GM21360 (cell line): ENCODE measurements at regions not wholly inside any gene's neighbourhood (a gene's known extent, or its start where the extent isn't known, plus 50 kb on each side); places are given as distances from the start of the nearest gene placed in this dataset.
"Not testable (repeated sequence)": the region's sequence is repeated elsewhere in the genome, so short reads cannot be mapped to it uniquely, and the experiment has no call there.

Source experiments
- ATAC-seq: cut with Tn5 transposase; IDR thresholded peaks from one replicate; pipeline ENCODE4 v1.9.1; 2021; ENCODE audit warnings: mild to moderate bottlenecking, moderate library complexity; ENCODE audit not compliant: unreplicated experiment

DNA sequence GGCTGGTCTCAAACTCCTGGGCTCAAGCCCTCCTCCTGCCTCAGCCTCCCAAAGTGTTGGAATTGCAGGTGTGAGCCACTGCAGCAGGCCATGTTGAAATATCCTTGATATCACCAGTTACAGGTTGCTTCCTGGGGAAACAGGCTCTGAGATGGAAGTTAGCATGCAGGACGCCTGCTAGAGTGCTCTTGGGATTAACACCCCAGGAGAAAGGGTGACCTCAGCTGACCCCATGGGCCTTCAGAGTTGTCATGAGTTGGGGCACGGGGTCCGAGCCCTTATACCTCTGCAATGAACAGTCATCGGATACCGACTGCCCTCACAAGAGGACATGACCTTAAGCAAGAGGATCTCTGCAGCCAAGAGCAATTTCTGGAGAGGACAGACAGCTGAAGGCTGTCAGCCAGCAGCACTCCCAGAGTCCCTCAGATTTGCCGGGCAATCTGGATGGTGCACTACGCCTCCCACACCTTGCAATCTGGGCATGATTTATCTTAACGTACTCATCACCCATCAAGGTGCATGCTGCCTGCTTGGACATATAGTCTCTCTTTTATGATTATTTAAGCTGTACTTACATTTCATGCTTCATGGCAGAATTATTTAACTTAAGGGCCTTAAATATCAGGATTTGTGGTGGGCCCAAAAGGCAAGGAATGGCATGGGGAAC lies 134.6 kb downstream of the ADSS2 start:
- ATAC-seq = no peak

DNA sequence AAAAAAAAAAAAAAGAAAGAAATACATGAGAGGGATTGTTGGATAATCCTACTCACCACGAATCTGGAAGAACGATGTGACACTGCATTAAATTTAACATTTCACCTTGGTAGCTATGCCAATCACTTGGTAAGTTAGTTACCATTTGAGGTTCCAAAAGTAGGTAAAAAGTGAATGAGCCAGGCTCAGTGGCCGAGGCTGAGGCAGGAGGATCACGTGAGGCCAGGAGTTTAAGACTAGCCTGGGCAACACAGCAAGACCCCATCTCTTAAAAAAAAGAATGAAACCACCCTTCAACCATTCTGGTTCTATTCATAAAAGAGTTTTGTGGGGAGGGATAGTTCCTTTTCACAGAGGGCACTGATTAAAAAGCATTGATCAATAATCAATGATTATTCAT lies 133.6 kb downstream of the ADSS2 start:
- ATAC-seq = no peak

DNA sequence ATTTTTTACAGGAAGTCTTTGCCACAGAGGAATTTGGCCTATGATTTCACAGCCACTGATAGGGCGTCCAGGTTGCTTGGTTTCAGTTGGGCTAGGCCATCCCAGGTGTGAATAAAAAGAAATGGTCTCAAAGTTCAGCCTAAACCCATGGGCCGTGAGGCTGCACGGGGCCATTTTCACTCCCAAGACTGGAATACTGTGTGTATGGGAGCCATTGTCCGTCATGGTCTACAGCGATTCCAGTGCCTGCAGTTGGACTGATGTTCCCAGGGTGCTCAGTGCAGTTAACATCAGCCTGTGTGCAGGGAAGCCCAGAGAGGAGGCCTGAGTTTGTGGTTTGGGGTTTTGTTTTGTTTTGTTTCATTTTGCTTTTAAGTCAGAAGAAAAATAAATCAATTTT lies 133.2 kb downstream of the ADSS2 start:
- ATAC-seq = no peak

DNA sequence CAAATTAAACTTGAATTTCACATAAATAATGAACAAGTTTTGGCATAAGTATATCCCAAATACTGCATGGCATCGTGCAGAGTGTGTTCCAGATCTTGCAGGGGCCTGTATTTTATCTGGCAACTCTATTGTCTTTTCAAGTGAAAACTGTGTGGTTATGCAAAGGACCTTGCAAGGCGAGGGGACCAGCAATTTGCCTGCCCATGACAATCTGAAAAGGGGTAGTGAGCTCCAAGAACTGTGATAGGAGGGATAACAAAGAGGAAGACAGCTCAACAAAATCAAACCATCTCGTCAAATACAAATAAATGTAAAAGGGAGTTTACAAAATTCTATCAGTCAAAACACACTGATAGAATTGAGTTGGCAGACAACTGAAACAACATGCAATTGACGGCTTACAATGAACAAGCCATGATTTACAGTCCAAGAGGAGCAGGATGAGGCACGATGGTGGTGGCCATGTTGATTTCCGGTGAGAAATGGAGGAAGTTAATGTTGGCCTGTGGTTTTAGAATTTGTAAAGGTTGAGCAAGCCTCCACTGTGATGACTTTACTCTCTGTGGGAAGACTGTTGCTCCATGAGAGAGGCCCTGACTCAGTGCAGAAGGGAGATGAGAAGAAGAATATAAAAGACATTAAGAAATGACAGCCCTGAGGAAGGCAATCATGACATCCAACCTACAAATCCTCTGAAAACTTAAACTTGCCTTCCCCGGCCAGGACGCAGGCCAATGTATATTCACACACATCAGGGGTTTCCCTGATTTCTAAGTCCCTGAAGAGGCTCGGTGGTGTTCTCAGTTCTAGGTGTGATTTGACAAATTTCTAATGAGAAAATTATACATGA lies 132.2 kb downstream of the ADSS2 start:
- ATAC-seq = peak; percentile 63

DNA sequence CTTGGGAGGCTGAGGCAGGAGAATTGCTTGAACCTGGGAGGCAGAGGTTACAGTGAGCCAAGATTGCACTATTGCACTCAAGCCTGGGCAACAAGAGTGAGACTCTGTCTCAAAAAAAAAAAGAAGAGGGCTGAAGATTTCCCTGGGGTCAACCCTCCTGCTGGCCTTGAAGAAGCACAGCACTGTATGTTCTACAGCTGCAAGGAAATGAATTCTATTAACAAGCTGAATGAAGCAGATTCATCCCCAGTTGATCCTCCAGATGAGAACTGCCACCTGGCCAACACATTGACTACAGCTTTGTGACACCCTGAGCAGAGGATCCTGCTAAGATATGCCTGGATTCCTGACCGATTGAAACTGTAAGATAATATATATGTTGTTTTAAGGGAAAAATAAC lies 129.5 kb downstream of the ADSS2 start:
- ATAC-seq = no peak

DNA sequence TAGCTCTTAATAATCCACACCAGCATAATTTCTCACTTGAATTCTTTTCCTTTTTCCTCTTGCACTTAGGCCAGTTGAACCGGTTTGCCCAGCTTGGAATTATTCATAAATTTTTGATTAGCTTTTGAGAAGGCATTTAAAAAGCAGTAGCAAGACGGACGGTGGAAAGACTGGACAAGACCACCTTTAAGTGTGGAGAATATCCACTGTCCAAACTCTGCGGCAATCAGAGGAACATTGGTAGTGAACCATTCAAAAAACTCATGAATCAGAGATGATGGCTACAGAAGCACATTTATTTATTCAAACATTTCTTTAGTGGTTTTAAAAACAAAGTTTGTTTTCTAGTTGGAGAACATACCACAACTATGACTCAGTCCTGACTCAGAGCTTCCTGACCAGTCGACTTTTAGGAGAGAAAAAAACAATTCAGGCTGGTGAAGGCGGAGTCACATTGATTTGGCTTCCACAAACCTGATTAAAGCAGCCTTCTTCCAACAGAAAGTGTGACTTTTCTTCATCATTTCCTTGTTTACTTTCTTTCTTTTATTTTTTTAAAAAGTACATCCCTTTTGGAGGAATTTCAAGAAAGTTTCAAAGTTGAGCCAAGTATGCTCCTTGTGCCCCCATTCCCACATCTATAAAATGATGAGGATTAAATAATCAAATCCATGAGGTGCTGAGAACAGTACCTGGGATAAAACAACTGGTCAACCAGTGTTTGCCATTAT lies 128.8 kb downstream of the ADSS2 start:
- ATAC-seq = no peak

DNA sequence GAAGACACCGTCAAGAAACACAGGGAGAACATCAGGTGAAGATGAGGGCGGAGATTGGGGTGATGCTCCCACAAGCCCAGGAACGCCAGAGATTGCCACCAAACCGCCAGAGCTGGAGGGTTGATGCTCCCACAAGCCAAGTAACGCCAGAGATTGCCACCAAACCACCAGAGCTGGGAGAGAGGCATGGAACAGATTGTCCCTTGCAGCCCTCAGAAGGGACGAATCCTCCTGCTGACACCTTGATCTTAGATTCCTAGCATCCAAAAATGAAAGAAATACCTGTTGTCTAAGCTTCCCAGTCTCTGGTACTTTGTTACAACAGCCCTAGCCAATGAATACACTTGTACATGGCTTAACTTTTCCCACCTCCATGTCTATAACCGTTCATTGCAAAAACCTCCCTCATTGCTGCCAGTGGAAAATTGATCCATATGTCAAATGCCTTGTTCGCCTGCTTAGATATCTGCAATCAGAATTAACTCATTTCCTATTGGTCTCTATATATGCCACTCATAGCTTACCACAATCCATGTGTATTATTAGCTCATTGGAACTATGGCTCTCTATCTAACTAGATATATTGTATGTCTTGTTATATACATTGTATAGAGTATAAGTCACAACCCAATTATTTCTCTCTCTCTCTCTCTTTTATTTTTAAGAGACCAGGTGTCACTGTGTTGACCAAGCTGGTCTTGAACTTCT lies 127.4 kb downstream of the ADSS2 start:
- ATAC-seq = no peak

DNA sequence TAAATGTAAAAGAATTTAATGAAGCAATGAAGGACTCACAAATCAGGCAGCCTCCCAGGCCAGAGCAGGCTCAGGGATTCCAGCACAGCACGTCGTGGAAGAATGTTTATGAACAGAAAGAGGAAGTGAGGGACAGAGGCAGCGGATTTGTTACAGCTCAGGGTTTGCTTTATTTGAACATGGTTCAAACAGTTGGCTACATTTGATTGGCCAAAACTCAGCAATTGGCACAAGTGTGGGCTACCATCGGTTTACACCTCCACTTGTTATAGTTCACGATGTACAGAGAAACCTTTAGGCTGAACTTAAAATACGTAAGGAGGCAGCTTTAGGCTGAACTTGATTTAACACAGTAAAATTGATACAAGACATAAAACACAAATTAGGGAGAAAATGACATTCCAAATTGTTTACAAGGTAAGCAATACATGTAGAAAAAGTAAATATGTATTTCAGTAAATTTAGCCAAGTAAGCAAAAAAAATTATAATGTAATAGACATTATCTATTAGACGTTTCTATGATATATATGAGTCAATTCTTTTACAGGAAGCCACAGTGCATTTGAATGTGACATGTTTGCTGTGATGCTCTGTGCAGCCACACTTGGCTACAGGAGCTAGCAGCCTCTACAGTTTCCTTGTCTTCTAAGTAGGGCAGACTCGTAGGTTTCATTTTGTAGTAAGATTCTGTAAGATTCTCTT lies 126.5 kb downstream of the ADSS2 start:
- ATAC-seq = peak; percentile 69

DNA sequence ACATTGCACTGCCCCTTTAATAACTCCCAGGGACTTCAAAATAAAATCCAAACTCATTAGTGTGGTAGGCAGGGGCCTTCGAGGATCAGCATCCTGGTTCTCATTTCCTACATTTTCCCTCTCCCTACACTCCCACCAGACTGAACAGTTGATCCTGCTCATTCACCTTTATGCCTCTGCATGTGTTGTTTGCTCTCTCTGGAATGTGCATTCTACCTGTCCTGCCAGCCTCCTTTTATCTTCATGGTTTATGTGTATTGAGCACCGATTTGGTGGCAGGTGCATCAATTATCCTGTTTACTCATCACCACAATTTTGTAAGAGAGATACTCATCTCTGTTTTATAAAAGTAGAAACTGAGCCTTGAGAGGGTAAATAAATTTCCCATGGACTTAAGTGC lies 125.0 kb downstream of the ADSS2 start:
- no peak for ATAC-seq

DNA sequence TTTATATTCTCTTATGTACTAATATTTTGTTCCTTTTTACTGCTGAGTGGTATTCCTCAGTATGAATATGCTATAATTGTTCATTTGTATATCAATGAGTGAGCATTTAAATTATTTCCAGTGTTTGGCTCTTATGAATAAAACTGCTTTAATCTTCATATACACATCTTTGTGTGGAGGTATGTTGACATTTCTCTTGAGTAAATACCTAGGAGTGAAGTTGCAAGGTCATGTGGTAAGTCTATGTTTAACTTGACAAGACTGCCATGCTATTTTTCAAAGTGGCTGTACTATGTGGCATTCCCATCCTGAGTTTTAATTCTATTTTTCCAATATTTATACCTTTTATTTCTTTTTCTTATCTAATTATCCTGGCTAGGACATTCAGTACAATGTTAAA lies 124.2 kb downstream of the ADSS2 start:
- ATAC-seq = no peak

DNA sequence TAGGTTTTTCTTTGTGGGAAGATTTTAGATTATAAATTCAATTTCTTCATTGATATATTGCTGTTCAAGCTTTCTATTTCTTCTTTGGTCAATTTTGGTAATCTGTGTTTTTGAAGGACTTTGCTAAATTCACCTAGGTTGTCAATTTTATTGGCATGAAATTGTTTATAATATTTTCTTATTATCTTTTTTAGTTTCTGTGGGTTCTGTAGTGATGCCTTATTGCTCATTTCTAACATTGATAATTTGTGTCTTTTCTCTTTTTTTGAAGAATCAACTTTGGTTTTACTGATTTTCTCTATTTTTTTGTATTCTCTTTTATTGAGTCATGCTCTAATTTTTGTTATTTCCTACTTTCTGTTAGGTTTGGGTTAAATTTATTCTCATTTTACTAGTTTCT lies 123.2 kb downstream of the ADSS2 start:
- ATAC-seq = no peak

DNA sequence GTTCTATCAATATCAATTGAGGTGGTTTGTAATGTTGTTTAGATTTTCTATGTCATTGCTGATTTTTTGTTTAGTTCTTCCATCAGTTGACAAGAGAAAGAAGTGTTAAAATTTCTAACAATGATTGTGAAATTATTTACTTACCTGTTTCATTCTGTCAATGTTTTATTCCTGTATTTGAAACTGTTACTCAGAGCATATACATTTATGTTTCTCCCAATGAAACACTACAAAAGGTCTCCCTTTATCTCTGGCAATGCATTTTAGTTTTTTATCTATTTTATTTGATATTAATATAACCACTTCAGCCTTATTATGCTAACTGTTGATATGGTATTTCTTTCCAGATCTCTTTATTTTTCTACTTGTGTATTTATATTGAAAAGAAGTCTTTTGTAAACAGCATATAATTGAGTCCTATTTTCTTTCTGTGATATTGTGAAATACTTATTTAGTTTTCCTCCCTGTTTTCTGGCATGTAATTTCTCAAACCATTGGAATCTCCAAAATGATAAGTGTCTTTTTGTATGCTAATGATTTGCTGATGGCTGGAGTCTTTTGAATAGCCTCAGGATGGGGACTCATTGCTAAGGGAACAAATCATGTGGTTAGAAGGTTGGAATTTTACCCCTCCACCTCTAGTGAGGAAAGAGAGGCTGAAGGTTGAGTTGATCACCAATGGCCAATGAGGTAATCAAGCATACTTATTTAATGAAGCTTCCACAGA lies 122.0 kb downstream of the ADSS2 start:
- no peak for ATAC-seq

DNA sequence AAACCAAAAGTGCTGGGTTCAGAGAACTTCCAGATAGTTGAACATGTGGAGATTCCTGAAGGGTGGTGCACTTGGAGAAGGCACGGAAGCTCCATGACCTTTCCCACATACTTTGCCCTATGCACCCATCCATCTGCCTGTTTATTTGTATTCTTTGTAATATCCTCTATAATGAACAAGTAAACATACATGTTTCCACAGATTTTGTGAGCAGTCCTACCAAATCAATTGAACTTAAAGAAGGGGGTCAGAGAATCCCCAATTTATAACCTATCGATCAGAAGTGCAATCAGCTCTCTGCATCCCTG lies 121.4 kb downstream of the ADSS2 start:
- ATAC-seq = no peak

DNA sequence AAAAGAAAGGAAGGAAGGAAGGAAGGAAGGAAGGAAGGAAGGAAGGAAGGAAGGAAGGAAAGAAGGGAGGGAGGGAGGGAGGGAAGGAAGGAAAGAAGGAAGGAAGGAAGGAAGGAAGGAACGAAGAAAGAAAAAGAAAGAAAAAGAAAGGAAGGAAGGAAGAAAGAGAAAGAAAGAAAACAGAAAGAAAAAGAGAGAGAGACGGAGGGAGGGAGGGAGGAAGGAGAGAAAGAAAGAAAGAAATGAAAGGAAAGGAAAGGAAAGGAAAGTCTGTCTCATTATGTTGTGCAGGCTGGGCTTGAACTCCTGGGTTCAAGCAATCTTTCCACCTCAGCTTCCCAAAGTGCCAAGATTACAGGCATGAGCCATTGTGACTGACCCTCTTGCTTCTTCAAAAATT lies 118.9 kb downstream of the ADSS2 start:
- not testable (repeated sequence) for ATAC-seq

DNA sequence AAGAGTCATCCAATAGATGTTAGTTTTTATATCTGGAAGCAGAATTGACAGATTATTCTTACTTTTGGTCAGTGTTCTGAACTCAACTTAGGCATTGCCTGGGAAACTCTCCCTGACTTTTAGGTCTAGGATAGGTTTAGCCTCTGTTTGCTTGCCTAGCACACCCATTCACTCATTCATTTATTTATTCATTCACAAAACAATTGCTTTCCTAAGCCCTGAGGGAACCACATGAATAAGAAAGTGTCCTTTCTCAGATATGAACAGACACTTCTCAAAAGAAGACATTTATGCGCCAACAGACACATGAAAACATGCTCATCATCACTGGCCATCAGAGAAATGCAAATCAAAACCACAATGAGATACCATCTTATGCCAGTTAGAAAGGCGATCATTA lies 117.4 kb downstream of the ADSS2 start:
- ATAC-seq = not testable (repeated sequence)

DNA sequence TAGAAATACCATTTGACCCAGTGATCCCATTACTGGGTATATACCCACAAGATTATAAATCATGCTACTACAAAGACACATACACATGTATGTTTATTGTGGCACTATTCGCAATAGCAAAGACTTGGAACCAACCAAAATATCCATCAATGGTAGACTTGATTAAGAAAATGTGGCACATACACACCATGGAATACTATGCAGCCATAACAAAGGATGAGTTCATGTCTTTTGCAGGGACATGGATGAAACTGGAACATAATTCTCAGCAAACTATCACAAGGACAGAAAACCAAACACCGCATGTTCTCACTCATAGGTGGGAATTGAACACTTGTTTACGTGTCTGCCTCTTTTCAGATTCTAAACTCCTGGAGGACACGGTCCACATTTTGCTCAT lies 116.9 kb downstream of the ADSS2 start:
- ATAC-seq = not testable (repeated sequence)

DNA sequence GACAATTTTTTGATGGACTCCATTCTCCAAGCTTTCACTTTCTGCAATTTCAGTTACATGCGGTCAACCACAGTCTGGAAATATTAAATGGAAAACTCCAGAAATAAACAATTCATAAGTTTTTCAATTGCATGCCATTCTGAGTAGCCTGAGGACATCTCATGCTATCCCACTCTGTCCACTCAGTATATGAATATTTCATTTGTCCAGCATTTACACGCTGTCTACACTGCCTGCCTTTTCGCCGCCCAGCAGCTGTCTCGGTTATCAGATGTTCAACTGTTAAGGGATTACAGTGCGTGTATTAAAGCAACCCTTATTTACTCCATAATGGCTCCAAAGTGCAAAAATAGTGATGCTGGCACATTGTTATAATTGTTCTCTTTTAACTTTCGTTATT lies 116.3 kb downstream of the ADSS2 start:
- no peak for ATAC-seq

DNA sequence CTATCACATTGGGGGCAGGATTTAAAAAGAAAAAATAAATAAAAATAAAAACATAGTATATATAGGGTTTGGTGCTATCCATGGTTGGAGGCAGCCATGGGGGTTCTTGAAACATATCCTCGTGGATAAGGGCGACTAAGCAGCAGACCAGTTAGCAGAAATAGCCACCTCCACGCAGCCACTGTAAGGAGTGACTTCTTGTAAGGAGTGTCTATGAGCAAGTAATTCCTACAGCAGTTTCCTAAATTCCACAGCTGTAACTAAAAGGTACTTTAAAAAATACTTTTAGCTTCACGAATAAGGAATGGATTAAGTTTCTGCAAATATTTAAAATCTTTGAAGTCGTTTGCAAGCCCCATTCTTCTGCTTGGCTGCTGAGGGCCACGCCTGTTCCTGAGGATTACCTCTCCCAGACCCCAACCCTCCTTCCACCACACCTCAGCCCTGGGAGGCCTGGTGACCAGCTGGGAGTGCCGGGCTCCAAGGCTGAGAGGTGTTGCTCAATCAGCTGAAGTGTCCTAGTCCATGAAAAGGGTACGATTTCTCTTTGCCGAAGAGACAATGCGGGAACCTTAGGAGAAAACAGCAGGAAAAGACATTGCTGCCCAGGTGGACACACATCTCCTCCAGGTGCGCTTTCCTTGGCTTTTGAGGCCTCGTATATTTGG lies 115.3 kb downstream of the ADSS2 start:
- ATAC-seq = no peak

DNA sequence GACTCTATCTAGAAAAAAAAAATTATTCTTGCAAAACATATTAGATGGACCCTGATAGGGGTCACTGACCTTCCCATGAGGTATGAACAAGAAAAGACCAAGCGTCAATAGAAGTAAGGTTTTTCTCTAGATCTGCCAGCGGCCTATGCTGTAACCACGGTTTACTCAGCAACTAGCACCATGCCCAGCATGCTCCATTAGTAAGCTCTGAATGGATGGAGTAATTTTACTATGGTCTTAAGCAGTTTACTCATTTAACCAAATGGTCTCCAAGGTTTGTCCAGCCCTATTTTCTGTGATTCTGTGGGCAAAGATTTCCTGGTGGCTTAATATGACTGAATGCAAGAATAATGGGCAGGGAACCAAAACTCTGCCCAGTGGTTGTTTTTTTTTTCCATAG lies 113.9 kb downstream of the ADSS2 start:
- ATAC-seq = no peak
